ENCODE measurements at regions not wholly inside any gene's neighbourhood (a gene's known extent, or its start where the extent isn't known, plus 50 kb on each side); places are given as distances from the start of the nearest gene placed in this dataset.
A peak's percentile ranks its signal among the peaks of the same experiment; 100 is the strongest.
"Not testable (repeated sequence)": the region's sequence is repeated elsewhere in the genome, so short reads cannot be mapped to it uniquely, and the experiment has no call there.

DNA sequence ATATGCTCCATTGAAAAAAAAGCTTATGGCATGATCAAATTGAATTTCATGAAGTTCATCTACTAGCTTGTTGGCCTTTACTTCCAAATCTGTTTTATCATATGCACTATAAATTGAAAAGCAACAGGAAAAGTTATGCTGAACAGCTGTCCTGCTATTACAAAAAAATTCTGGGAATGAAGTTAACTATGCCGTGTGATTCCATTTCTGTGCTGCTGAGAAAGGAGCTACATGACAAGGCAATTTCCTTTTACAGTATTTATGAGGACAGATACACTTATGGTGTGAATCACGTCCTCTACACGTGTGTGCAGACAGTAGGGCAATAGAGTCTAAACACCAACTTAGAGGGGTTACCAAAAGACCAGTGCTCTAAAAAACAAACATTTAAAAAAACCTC, 426.5 kb upstream of the AKR1E2 start:
- Mint-ChIP-seq H3K27ac (ENCODE audit: unreplicated experiment) (peak overlapping the region; percentile 86), H3K9me3 (ENCODE audit: low read depth) (peaks cover 7% of the 10 kb centered on the region), H3K4me3 (ENCODE audit: unreplicated experiment) (no peak overlapping the region), H3K4me1 (ENCODE audit: low read depth) (peaks cover 37% of the 10 kb centered on the region), H3K27me3 (ENCODE audit: low read depth) (no peaks in the 10 kb centered on the region), H3K36me3 (ENCODE audit: low read depth) (peaks cover 2% of the 10 kb centered on the region)
- TF ChIP-seq, protein P1, sequence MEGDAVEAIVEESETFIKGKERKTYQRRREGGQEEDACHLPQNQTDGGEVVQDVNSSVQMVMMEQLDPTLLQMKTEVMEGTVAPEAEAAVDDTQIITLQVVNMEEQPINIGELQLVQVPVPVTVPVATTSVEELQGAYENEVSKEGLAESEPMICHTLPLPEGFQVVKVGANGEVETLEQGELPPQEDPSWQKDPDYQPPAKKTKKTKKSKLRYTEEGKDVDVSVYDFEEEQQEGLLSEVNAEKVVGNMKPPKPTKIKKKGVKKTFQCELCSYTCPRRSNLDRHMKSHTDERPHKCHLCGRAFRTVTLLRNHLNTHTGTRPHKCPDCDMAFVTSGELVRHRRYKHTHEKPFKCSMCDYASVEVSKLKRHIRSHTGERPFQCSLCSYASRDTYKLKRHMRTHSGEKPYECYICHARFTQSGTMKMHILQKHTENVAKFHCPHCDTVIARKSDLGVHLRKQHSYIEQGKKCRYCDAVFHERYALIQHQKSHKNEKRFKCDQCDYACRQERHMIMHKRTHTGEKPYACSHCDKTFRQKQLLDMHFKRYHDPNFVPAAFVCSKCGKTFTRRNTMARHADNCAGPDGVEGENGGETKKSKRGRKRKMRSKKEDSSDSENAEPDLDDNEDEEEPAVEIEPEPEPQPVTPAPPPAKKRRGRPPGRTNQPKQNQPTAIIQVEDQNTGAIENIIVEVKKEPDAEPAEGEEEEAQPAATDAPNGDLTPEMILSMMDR (IDR thresholded peaks at IDR 0.05), result no peak
- DNase-seq (ENCODE audit: low spot score), result no peak

DNA sequence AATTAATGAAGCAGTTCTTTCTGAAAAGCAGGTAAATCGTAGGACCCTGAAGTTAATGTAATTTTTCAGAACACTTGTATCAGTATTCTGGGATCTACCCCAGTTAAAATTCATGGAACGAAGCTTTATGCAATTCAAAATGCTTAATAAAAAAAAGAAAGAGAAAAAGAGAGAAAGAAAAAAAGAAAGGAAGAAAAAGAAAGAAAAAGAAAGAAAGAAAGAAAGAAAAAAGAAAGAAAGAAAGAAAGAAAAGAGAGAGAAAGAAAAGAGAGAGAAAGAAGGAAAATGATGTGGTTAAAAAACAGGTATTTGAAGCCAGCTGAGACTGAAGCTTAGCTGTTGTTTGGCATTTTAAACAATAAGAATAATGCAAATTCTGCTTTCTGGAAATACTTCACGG, 427.4 kb upstream of the AKR1E2 start:
- Mint-ChIP-seq H3K27ac (ENCODE audit: unreplicated experiment) (no peak overlapping the region), H3K4me3 (ENCODE audit: unreplicated experiment) (no peak overlapping the region), H3K9me3 (ENCODE audit: low read depth) (peaks cover 7% of the 10 kb centered on the region), H3K4me1 (ENCODE audit: low read depth) (peaks cover 37% of the 10 kb centered on the region), H3K27me3 (ENCODE audit: low read depth) (no peaks in the 10 kb centered on the region), H3K36me3 (ENCODE audit: low read depth) (peaks cover 2% of the 10 kb centered on the region)
- TF ChIP-seq, protein P1 (IDR thresholded peaks at IDR 0.05), result no peak
- no peak for DNase-seq (ENCODE audit: low spot score)

GRCh38 chr10:4397337-4397736, 428.7 kb upstream of the AKR1E2 start:
- TF ChIP-seq, protein P1 (IDR thresholded peaks at IDR 0.05), result no peak
- no peaks in the 10 kb centered on the region for H3K27me3 Mint-ChIP-seq (ENCODE audit: low read depth)
- H3K9me3 Mint-ChIP-seq (ENCODE audit: low read depth), result peaks cover 7% of the 10 kb centered on the region
- H3K4me1 Mint-ChIP-seq (ENCODE audit: low read depth), result peaks cover 37% of the 10 kb centered on the region
- H3K36me3 Mint-ChIP-seq (ENCODE audit: low read depth), result peaks cover 2% of the 10 kb centered on the region
- H3K27ac Mint-ChIP-seq (ENCODE audit: unreplicated experiment), result no peak overlapping the region
- no peak overlapping the region for H3K4me3 Mint-ChIP-seq (ENCODE audit: unreplicated experiment)
- DNase-seq (ENCODE audit: low spot score), result no peak

DNA sequence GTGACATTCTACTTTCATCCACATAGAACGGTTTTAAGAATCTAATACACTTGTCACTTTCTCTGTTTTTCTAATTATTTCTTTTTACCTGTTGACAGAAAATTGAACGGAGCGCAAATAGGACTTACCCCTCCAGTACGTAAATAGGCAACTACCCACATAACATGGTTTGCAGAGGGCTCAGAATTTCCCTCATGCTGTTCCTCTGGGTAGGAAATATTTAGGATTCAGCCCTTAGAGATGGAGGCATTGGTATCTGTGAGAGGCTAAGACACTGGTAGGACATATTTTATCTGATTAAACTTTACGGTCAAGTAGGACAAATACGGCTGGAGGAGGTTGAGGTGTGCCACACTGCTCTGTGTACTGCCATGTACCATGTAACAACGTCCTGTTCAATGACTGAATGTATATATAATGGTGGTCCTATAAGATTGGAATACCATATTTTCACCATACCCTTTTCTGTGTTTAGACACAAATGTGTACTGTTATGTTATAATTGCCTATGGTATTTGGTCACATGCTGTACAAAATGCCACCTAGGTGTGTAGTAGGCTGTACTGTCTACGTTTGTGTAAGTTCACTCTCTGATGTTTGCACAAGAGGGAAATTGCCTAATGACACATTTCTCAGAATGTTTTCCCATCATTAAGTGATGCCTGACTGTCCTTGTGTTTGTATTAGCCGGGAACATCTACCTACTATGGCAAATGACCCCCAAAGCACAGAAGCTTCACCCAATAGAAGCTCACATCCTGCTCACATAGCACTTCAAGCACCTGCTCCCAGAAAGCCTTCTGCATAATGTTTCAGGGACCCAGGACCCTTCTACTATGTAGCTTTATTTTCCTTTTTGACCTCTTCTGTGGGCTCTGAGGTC, 429.4 kb upstream of the AKR1E2 start:
- no peak overlapping the region for H3K4me3 Mint-ChIP-seq (ENCODE audit: unreplicated experiment)
- H3K9me3 Mint-ChIP-seq (ENCODE audit: low read depth), result peaks cover 7% of the 10 kb centered on the region
- peaks cover 37% of the 10 kb centered on the region for H3K4me1 Mint-ChIP-seq (ENCODE audit: low read depth)
- no peak for DNase-seq (ENCODE audit: low spot score)
- no peaks in the 10 kb centered on the region for H3K27me3 Mint-ChIP-seq (ENCODE audit: low read depth)
- H3K27ac Mint-ChIP-seq (ENCODE audit: unreplicated experiment), result no peak overlapping the region
- TF ChIP-seq, protein P1 (IDR thresholded peaks at IDR 0.05), result no peak
- H3K36me3 Mint-ChIP-seq (ENCODE audit: low read depth), result peaks cover 2% of the 10 kb centered on the region

DNA sequence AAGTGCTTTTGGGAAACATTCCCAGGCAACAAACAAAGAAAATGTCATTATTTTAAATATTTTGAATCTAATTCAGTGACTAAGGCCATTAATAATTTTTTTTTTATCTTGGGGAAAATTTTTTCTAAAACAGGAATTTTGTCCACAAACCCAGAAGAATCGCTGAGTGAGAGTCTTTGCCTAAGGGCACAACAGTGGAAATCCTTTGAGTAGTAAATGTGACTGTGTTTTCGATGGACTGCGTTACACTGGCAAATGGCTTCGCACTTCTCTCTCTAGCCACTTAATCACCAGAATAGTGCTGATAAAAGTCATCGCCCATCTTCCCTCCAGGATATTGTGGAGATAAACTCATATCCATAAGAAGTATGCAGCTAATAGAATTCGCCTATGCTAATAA, 430.3 kb upstream of the AKR1E2 start:
- H3K27ac Mint-ChIP-seq (ENCODE audit: unreplicated experiment), result no peak overlapping the region
- TF ChIP-seq, protein P1 (IDR thresholded peaks at IDR 0.05), result no peak
- no peak for DNase-seq (ENCODE audit: low spot score)
- peaks cover 37% of the 10 kb centered on the region for H3K4me1 Mint-ChIP-seq (ENCODE audit: low read depth)
- H3K9me3 Mint-ChIP-seq (ENCODE audit: low read depth), result peaks cover 4% of the 10 kb centered on the region
- peaks cover 2% of the 10 kb centered on the region for H3K36me3 Mint-ChIP-seq (ENCODE audit: low read depth)
- no peak overlapping the region for H3K4me3 Mint-ChIP-seq (ENCODE audit: unreplicated experiment)
- H3K27me3 Mint-ChIP-seq (ENCODE audit: low read depth), result no peaks in the 10 kb centered on the region

DNA sequence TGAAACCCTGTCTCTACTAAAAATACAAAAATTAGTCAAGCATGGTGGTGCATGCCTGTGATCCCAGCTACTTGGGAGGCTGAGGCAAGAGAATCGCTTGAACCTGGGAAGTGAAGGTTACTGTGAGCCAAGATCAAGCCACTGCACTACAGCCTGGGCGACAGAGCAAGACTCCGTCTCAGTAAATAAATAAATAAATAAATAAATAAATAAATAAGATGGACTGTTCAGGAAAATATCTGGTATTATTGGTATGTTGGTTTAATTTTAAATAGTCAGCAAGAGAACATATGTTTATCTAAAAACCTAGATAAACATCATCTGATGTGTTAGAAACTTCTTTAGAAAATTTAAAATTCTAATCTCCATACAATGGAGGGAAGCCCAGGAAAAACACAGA, 431.6 kb upstream of the AKR1E2 start:
- H3K36me3 Mint-ChIP-seq (ENCODE audit: low read depth); H3K27ac Mint-ChIP-seq (ENCODE audit: unreplicated experiment); DNase-seq (ENCODE audit: low spot score); H3K27me3 Mint-ChIP-seq (ENCODE audit: low read depth); H3K9me3 Mint-ChIP-seq (ENCODE audit: low read depth); H3K4me3 Mint-ChIP-seq (ENCODE audit: unreplicated experiment): not testable (repeated sequence)
- H3K4me1 Mint-ChIP-seq (ENCODE audit: low read depth), result peaks cover 25% of the 10 kb centered on the region

Data from chondrocyte (in vitro differentiated cells).